GM21447 (cell line): ENCODE measurements at regions not wholly inside any gene's neighbourhood (a gene's known extent, or its start where the extent isn't known, plus 50 kb on each side); places are given as distances from the start of the nearest gene placed in this dataset.

Source experiments
- ATAC-seq: cut with Tn5 transposase; IDR thresholded peaks from one replicate; pipeline ENCODE4 v1.9.1; 2021; ENCODE audit not compliant: unreplicated experiment

- no peak for ATAC-seq
Observed at GRCh38 chr4:163863082-163863481, 368.6 kb downstream of the TMA16 start.

- ATAC-seq, result no peak
Observed at GRCh38 chr4:163865010-163865409, 370.5 kb downstream of the TMA16 start.

- no peak for ATAC-seq
Observed at GRCh38 chr4:163866728-163867315, 372.3 kb downstream of the TMA16 start.

- ATAC-seq, result no peak
Observed at GRCh38 chr4:163868445-163868844, 374.0 kb downstream of the TMA16 start.

- ATAC-seq, result no peak
Observed at GRCh38 chr4:163871078-163871477, 376.6 kb downstream of the TMA16 start.

GRCh38 chr4:163875327-163875726 lies 380.8 kb downstream of the TMA16 start:
- ATAC-seq, result no peak

- no peak for ATAC-seq
Observed at GRCh38 chr4:163878336-163879121, 384.0 kb downstream of the TMA16 start.

- ATAC-seq, result no peak
Observed at GRCh38 chr4:163892417-163892816, 397.9 kb downstream of the TMA16 start.

- ATAC-seq, result no peak
Observed at GRCh38 chr4:163895378-163896005, 401.0 kb downstream of the TMA16 start.

GRCh38 chr4:163901319-163901718 lies 406.8 kb downstream of the TMA16 start:
- no peak for ATAC-seq

GRCh38 chr4:163902417-163902816 lies 407.9 kb downstream of the TMA16 start:
- no peak for ATAC-seq

- no peak for ATAC-seq
Observed at GRCh38 chr4:163911891-163912290, 417.4 kb downstream of the TMA16 start.

GRCh38 chr4:163913571-163913970 lies 419.1 kb downstream of the TMA16 start:
- ATAC-seq, result no peak

- ATAC-seq, result no peak
Observed at GRCh38 chr4:163915896-163916295, 421.4 kb downstream of the TMA16 start.

- ATAC-seq, result no peak
Observed at GRCh38 chr4:163920426-163920825, 425.9 kb downstream of the TMA16 start.

- ATAC-seq, result no peak
Observed at GRCh38 chr4:163922302-163922701, 427.8 kb downstream of the TMA16 start.

GRCh38 chr4:163923092-163923491 lies 428.6 kb downstream of the TMA16 start:
- no peak for ATAC-seq

- no peak for ATAC-seq
Observed at GRCh38 chr4:163930086-163930485, 435.6 kb downstream of the TMA16 start.

- ATAC-seq, result no peak
Observed at GRCh38 chr4:163932504-163932903, 438.0 kb downstream of the TMA16 start.

GRCh38 chr4:163939597-163939996 lies 445.1 kb downstream of the TMA16 start:
- no peak for ATAC-seq

- ATAC-seq, result no peak
Observed at GRCh38 chr4:163941221-163941905, 446.9 kb downstream of the TMA16 start.
